GM12873 (cell line): ENCODE measurements at regions not wholly inside any gene's neighbourhood (a gene's known extent, or its start where the extent isn't known, plus 50 kb on each side); places are given as distances from the start of the nearest gene placed in this dataset.

Experiments used
- CTCF ChIP-seq: IDR thresholded peaks from 2 replicates; pipeline ENCODE4 v1.5.1; 2012; ENCODE audit warnings: low read depth, mild to moderate bottlenecking, moderate library complexity, low read length, control low read depth; ENCODE audit not compliant: insufficient read depth; ENCODE audit errors: missing control alignments

GRCh38 chr2:128513116-128513960 is 194.7 kb upstream of the HS6ST1 start:
- TF ChIP-seq CTCF = no peak

GRCh38 chr2:128513961-128514283 is 195.3 kb upstream of the HS6ST1 start:
- no peak for TF ChIP-seq CTCF

- no peak for TF ChIP-seq CTCF
Observed at GRCh38 chr2:128514555-128514955, 195.9 kb upstream of the HS6ST1 start.

- TF ChIP-seq CTCF = no peak
Observed at GRCh38 chr2:128516938-128517337, 198.3 kb upstream of the HS6ST1 start.

- TF ChIP-seq CTCF = no peak
Observed at GRCh38 chr2:128519517-128520215, 201.0 kb upstream of the HS6ST1 start.

- no peak for TF ChIP-seq CTCF
Observed at GRCh38 chr2:128520340-128520739, 201.7 kb upstream of the HS6ST1 start.

GRCh38 chr2:128520791-128521190 is 202.1 kb upstream of the HS6ST1 start:
- no peak for TF ChIP-seq CTCF
